Activated T-cell treated with anti-CD3 and anti-CD28 coated beads, Interleukin-2, amount 50 U/mL, for 4 hours (primary cell): ENCODE measurements at regions not wholly inside any gene's neighbourhood (a gene's known extent, or its start where the extent isn't known, plus 50 kb on each side); places are given as distances from the start of the nearest gene placed in this dataset.

Source experiments
- ATAC-seq, 2 donors: fragments of 200-7000 bp; cut with Tn5 transposase; one replicate each; pipeline ENCODE4 v1.10.0; 2021
- DNase-seq: peaks from one replicate; pipeline ENCODE4 v3.0.0-alpha.2; 2020
- H3K27me3 Mint-ChIP-seq: one replicate; pipeline ENCODE4 v1.8.0; 2021; ENCODE audit warnings: low read depth, mixed read lengths
- H3K36me3 Mint-ChIP-seq: one replicate; pipeline ENCODE4 v1.8.0; 2022; ENCODE audit warnings: mixed read lengths; ENCODE audit not compliant: insufficient read depth
- H3K4me1 Mint-ChIP-seq: one replicate; pipeline ENCODE4 v1.8.0; 2021; ENCODE audit warnings: low read depth, mixed read lengths
- H3K4me3 Mint-ChIP-seq: one replicate; pipeline ENCODE4 v1.8.0; 2021; ENCODE audit warnings: mild to moderate bottlenecking, moderate library complexity, mixed read lengths
- H3K9me3 Mint-ChIP-seq: one replicate; pipeline ENCODE4 v1.8.0; 2021; ENCODE audit warnings: mixed read lengths

- no peak for DNase-seq
- H3K36me3 Mint-ChIP-seq: no peaks in the 10 kb centered on the region
- H3K4me1 Mint-ChIP-seq: no peaks in the 10 kb centered on the region
- no peak overlapping the region for H3K4me3 Mint-ChIP-seq
- no peak for ATAC-seq
- peaks cover 6% of the 10 kb centered on the region for H3K9me3 Mint-ChIP-seq
- H3K27me3 Mint-ChIP-seq: no peaks in the 10 kb centered on the region
These were observed 643.8 kb downstream of the SORCS1 start for GRCh38 chr10:106520698-106521097.

- no peaks in the 10 kb centered on the region for H3K27me3 Mint-ChIP-seq
- H3K9me3 Mint-ChIP-seq: peaks cover 6% of the 10 kb centered on the region
- ATAC-seq (no peak), DNase-seq (no peak)
- H3K4me3 Mint-ChIP-seq: no peak overlapping the region
- H3K4me1 Mint-ChIP-seq: no peaks in the 10 kb centered on the region
- H3K36me3 Mint-ChIP-seq: no peaks in the 10 kb centered on the region
These were observed 645.0 kb downstream of the SORCS1 start for GRCh38 chr10:106519376-106520030.

GRCh38 chr10:106515206-106515790 is 649.2 kb downstream of the SORCS1 start:
- no peaks in the 10 kb centered on the region for H3K9me3 Mint-ChIP-seq
- no peaks in the 10 kb centered on the region for H3K27me3 Mint-ChIP-seq
- no peak for DNase-seq
- no peaks in the 10 kb centered on the region for H3K36me3 Mint-ChIP-seq
- H3K4me3 Mint-ChIP-seq: no peak overlapping the region
- no peaks in the 10 kb centered on the region for H3K4me1 Mint-ChIP-seq
- no peak for ATAC-seq

- DNase-seq (no peak), ATAC-seq (no peak)
- Mint-ChIP-seq H3K27me3 (no peaks in the 10 kb centered on the region), H3K4me3 (no peak overlapping the region), H3K4me1 (no peaks in the 10 kb centered on the region), H3K36me3 (no peaks in the 10 kb centered on the region), H3K9me3 (no peaks in the 10 kb centered on the region)
These were observed 651.1 kb downstream of the SORCS1 start for GRCh38 chr10:106513352-106513771.

- Mint-ChIP-seq H3K4me1 (no peaks in the 10 kb centered on the region), H3K9me3 (peaks cover 6% of the 10 kb centered on the region), H3K4me3 (no peak overlapping the region), H3K36me3 (no peaks in the 10 kb centered on the region), H3K27me3 (no peaks in the 10 kb centered on the region)
- ATAC-seq (no peak), DNase-seq (no peak)
These were observed 652.6 kb downstream of the SORCS1 start for GRCh38 chr10:106511917-106512316.

- H3K4me3 Mint-ChIP-seq: no peak overlapping the region
- H3K9me3 Mint-ChIP-seq: peaks cover 10% of the 10 kb centered on the region
- no peaks in the 10 kb centered on the region for H3K4me1 Mint-ChIP-seq
- no peaks in the 10 kb centered on the region for H3K36me3 Mint-ChIP-seq
- DNase-seq: no peak
- no peak for ATAC-seq
- H3K27me3 Mint-ChIP-seq: no peaks in the 10 kb centered on the region
These were observed 655.6 kb downstream of the SORCS1 start for GRCh38 chr10:106508950-106509349.

- ATAC-seq (no peak), DNase-seq (no peak)
- no peak overlapping the region for H3K4me3 Mint-ChIP-seq
- H3K9me3 Mint-ChIP-seq: peaks cover 17% of the 10 kb centered on the region
- no peaks in the 10 kb centered on the region for H3K27me3 Mint-ChIP-seq
- no peaks in the 10 kb centered on the region for H3K36me3 Mint-ChIP-seq
- no peaks in the 10 kb centered on the region for H3K4me1 Mint-ChIP-seq
These were observed 657.8 kb downstream of the SORCS1 start for GRCh38 chr10:106506526-106507283.

- ATAC-seq: no peak
- Mint-ChIP-seq H3K36me3 (no peaks in the 10 kb centered on the region), H3K4me1 (no peaks in the 10 kb centered on the region), H3K9me3 (peaks cover 22% of the 10 kb centered on the region), H3K27me3 (no peaks in the 10 kb centered on the region), H3K4me3 (no peak overlapping the region)
- DNase-seq: no peak
These were observed 660.0 kb downstream of the SORCS1 start for GRCh38 chr10:106504536-106504935.

GRCh38 chr10:106502641-106503040 is 661.9 kb downstream of the SORCS1 start:
- DNase-seq (no peak), ATAC-seq (no peak)
- Mint-ChIP-seq H3K27me3 (no peaks in the 10 kb centered on the region), H3K4me3 (no peak overlapping the region), H3K36me3 (no peaks in the 10 kb centered on the region), H3K9me3 (peaks cover 22% of the 10 kb centered on the region), H3K4me1 (no peaks in the 10 kb centered on the region)

GRCh38 chr10:106500925-106501525 is 663.5 kb downstream of the SORCS1 start:
- Mint-ChIP-seq H3K4me3 (no peak overlapping the region), H3K9me3 (peaks cover 16% of the 10 kb centered on the region), H3K4me1 (no peaks in the 10 kb centered on the region), H3K27me3 (no peaks in the 10 kb centered on the region), H3K36me3 (no peaks in the 10 kb centered on the region)
- no peak for DNase-seq
- ATAC-seq: no peak

- Mint-ChIP-seq H3K36me3 (no peaks in the 10 kb centered on the region), H3K4me3 (no peak overlapping the region), H3K9me3 (peaks cover 16% of the 10 kb centered on the region), H3K4me1 (no peaks in the 10 kb centered on the region), H3K27me3 (no peaks in the 10 kb centered on the region)
- no peak for DNase-seq
- no peak for ATAC-seq
These were observed 664.2 kb downstream of the SORCS1 start for GRCh38 chr10:106500041-106500924.

GRCh38 chr10:106499448-106499847 is 665.1 kb downstream of the SORCS1 start:
- ATAC-seq (no peak), DNase-seq (no peak)
- H3K9me3 Mint-ChIP-seq: peaks cover 16% of the 10 kb centered on the region
- no peaks in the 10 kb centered on the region for H3K4me1 Mint-ChIP-seq
- H3K4me3 Mint-ChIP-seq: no peak overlapping the region
- no peaks in the 10 kb centered on the region for H3K36me3 Mint-ChIP-seq
- H3K27me3 Mint-ChIP-seq: no peaks in the 10 kb centered on the region

- Mint-ChIP-seq H3K4me3 (no peak overlapping the region), H3K4me1 (no peaks in the 10 kb centered on the region), H3K9me3 (peaks cover 16% of the 10 kb centered on the region), H3K36me3 (no peaks in the 10 kb centered on the region), H3K27me3 (no peaks in the 10 kb centered on the region)
- ATAC-seq: no peak
- no peak for DNase-seq
These were observed 665.8 kb downstream of the SORCS1 start for GRCh38 chr10:106498675-106499074.

- no peak for DNase-seq
- ATAC-seq: no peak
- Mint-ChIP-seq H3K36me3 (no peaks in the 10 kb centered on the region), H3K4me3 (no peak overlapping the region), H3K4me1 (no peaks in the 10 kb centered on the region), H3K9me3 (peaks cover 14% of the 10 kb centered on the region), H3K27me3 (no peaks in the 10 kb centered on the region)
These were observed 668.6 kb downstream of the SORCS1 start for GRCh38 chr10:106495931-106496330.
